ENCODE measurements at regions not wholly inside any gene's neighbourhood (a gene's known extent, or its start where the extent isn't known, plus 50 kb on each side); places are given as distances from the start of the nearest gene placed in this dataset.
"Not testable (repeated sequence)": the region's sequence is repeated elsewhere in the genome, so short reads cannot be mapped to it uniquely, and the experiment has no call there.

DNA sequence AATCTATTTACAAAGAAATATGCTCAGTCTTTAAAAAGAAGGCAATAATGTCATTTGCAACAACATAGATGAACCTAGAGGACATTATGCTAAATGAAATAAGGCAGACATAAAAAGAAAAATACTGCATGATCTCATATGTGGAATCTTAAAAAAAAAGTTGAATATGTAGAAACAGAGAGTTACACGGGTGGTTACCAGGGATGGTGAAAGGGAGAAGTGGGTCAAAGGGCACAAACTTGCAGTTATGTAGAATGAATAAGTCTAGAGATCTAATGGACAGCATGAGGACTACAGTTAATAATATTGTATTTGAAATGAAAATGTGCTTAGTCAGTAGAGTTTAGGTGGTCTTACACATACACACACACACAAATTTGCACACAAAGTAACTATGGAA is 88.2 kb upstream of the CCDC71L start:
- DNase-seq, result peak in 2 of 4 experiments; percentile 24 to 25

DNA sequence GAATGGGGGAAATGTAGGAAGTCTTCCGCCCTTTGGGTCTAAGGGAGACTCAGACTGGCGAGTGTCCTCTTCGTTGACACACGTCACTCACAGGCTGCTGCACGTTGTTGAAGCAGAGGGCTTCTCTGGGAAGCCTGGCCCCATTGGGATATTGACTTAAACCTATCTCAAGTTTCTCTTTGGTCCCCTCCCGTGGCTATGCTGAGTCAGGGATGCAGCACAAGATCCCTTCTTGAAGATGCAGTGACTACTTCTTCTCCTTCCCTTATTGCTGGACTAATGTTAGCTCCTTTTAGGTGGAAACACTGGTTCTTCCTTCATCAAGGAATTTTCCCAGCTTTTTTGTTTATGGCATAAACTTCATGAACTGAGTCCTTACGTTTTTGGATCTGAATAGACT is 89.8 kb upstream of the CCDC71L start:
- DNase-seq, result no peak

DNA sequence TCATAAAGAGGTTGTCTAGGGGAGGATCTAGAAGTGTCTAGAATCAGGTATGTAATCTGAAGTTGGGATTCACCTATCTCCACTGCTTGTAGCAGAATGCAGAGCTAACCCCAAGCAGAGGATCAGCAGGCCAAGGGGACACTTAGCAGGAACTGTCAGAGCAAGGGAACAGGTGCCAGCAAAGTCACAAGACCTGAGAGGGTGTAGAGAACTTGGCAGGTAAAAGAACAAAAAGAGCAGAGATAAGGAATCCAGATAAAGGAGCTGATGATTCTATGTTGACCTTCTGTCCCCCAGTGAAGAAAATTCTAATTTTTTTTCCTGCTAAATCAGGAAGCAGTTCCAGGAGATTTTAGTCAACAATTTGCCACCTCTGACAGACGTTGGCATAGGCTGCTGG is 91.4 kb upstream of the CCDC71L start:
- no peak for DNase-seq

DNA sequence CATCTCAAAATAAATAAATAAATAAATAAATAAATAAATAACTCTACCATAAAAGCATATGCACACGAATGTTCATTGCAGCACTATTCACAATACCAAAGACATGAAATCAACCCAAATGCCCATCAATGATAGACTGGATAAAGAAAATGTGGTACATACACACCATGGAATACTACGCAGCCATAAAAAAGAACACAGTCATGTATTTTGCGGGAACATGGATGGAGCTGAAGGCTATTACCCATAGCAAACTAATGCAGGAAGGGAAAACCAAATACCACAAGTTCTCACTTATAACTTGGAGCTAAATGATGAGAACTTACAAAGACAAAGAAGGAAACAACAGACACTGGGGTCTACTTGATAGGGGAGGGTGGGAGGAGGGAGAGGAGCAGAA is 94.1 kb upstream of the CCDC71L start:
- not testable (repeated sequence) for DNase-seq

DNA sequence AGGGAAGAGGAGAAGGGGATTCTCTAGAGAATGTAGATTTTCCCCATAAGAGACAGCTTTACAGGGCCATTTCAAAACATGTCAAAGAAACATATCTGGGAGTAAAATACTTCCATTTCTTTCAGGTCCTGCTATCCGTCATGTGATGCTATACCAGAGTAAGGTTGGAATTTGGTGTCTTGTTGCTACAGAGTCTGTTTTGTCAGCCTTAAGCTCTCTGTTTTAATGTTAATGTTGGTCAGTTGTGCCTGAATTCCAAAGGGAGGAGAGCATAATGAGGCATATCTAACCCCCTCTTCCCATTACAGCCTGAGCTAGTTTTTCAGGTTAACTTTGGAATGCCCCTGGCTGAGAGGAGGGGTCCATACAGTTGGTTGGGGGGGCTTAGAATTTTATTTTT is 94.7 kb upstream of the CCDC71L start:
- DNase-seq, result no peak

DNA sequence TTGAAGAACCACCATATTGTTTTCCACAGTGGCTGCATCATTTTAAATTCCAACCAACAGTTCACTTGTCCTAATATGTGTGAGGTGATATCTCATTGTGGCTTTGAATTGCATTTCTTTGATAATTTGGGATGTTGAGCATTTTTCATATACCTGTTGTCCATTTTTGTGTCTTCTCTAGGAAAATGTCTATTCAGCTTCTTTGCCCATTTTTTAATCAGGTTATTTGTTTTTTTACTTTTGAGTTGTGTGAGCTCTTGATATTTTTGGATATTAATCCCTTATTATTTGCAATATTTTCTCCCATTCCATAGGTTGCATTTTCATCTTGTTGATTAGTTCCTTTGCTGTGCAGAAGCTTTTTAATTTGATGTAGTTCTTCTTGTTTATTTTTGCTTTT is 95.1 kb upstream of the CCDC71L start:
- DNase-seq, result no peak

DNA sequence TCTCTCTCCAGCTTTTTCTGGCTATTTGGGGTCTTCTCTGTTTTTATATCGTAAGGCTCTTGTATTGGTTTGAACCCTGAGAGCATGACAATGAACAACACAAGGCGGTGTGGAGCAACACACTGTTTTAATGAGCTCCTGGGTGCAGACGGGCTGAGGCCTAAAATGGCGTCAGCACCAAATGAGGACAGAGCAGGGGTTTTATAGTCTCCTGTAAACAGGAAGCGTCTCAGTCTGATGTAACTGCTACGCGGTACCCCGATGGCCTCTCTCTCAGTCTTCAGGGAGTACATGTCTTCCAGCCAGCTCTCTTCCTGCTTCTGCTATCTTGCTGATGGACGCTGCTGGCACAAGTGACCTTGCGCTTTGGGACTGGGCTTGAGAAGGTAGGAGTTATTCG is 95.9 kb upstream of the CCDC71L start:
- DNase-seq, result no peak

DNA sequence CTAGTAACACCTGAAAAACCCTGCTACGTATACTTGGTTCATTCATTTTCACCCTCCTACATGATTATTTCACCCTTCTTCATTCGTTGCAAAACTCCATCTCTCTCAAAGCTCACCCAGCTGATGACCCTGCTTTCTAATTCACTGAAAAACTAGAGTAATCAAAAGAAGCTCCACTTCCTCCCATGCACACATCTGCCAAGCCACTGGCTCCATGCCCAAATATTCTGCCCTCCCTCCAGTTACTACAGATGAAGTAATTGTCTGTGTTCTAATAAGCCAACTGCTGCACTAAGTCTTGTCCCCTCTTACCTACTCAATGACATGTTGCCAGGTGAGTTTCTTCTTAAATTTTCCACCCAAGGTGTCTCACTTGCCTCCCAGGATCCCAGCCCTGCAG is 96.9 kb upstream of the CCDC71L start:
- peak; percentile 75 to 83 (median 81) for DNase-seq

DNA sequence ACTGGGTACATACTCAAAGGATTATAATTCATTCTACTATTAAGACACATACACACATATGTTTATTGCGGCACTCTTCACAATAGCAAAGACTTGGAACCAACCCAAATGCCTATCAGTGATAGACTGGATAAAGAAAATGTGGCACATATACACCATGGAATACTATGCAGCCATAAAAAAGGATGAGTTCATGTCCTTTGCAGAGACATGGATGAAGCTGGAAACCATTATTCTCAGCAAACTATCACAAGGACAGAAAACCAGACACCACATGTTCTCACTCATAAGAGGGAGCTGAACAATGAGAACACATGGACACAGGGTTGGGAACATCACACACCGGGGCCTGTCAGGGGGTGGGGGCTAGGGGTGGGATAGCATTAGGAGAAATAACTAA is 101.9 kb upstream of the CCDC71L start:
- not testable (repeated sequence) for DNase-seq

DNA sequence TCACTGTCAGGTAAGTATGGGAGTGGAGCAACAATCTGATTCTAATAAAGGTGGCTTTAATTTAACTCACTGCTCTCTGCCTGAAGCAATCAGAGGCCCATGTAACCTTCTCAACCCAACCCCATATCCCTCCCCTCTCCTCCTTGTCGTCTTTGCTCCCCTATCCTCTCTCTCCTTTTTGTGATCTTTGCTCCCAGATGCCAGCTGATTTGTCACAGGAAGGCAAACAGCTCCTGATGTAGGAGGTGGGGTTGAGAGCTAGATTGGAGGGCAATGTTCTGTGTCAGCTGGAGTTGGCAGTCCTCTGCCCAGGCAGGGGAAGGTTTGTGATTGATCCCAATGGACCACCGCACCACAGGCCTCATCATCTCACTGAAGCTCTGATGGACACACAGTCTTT is 101.4 kb upstream of the PIK3CG start:
- DNase-seq, result no peak

DNA sequence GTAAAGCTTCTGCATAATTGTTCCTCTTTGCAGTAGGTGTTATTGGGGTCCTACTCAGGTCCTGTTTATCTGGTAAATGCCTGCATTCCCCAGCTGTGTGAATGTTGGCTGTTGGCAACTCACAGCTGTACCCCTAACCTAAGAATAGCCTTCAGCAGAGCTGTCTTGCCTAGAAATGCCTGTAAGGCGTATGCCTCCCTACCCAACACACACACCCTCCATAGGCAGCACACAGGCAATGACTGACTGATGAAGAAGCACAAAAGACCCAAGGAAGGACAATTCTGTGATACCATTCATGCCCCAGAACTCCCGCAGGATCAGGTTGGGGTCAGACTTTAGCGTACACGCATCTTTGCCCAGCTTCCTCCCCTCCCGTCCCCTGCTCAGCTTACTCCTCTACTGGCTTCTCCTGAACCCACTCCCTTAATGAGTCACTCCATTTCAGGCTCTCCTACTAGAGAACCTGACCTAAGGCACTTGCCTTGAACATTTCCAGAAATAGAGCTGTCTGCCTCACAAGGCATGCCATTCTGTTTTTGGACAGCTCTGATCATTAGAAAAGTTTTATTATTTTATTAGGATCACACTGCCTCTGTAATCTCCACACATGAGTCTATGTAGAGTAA is 99.2 kb upstream of the PIK3CG start:
- no peak for DNase-seq

DNA sequence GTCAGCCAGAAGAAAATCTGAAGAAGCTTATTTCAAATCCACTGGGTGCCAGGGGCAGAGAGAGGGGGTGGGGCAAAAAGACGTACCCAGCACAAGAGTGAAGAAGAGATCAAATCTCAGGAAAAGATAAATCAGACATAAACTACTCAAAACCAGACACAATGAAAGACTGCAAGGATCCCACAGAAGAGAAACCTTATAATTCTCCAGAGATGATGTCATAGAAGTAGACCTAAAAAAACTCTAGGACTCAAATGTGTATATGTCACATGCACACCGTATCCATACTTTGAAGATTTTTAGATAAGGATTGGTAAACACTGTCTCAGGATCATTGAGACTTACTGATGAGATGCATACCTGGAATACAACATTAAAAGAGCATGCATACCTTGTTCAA is 98.5 kb upstream of the PIK3CG start:
- DNase-seq, result no peak

DNA sequence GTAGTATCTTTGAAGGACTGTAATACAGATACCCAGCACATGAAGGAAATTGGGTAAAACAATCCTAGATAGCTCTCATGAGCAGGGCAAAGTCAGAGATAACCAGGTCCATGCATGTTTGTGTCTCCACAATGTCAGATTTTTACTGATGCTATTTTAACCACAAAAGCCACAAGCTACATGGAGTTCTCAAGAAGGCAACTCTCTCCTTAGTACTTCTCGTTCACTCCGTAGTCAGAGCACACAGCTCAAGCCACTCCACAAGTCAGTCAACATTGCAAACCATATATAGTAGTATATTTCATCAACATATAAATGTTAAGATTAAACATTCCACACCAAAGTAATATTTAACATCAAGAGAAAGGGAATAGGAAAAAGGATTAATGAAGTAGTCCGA is 98.0 kb upstream of the PIK3CG start:
- no peak for DNase-seq

DNA sequence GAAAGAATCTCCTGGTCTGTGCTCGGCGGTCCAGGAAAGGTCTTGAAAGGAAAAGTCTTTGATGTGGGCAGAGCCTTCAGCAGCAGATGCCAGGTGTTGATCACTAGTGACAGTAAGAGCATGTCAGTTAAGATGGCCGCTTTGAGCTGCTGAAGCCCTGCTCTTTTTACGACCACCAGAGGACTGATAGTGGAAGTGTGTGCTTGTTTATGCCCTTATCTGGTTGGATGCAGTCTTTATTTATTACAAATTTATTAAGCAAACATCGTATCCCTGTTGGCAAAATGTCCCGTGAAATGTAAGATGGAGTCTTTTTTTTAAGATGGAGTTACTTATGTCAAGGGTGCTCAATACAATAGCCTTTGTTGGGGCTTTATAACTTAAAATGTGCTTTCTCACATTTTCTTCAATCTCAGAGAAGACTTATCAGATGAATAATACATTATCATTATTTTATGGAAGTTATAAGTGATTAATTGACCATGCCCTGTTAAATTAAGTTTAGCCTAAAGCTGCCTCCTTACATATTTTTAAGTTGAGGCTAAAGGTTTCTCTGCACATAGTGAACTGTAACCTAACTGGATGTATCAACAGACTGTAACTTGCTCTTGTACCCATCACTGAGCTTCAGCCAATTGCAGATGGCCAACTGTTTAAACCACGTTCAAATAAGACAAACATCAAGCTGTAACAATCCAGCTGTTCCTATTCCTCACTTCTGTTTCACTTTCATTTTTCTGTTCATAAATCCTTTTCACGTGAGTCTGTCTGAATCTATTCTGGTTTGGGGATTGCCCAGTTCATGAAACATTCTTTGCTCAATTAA is 97.4 kb upstream of the PIK3CG start:
- DNase-seq, result peak in 2 of 4 experiments; percentile 29 to 50

DNA sequence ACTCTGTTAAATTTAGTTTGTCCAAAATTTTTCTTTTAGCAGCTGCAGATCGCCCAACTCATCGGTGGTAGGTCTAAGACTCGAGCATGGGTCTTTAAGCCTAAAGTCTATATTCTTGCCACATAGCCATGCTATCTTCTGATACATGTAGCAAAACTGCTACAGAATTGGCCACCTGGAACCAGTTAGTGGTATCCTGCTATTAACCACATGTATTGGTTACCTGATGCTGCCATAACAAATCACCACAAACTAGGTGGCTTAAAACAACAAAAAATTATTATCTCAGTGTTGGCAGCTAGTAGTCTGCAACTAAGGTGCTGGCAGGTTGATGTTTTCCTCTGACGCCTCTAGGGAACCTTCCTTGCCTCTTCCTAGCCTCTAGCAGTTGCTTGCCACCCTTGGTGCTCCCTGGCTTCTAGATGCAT is 96.7 kb upstream of the PIK3CG start:
- no peak for DNase-seq

DNA sequence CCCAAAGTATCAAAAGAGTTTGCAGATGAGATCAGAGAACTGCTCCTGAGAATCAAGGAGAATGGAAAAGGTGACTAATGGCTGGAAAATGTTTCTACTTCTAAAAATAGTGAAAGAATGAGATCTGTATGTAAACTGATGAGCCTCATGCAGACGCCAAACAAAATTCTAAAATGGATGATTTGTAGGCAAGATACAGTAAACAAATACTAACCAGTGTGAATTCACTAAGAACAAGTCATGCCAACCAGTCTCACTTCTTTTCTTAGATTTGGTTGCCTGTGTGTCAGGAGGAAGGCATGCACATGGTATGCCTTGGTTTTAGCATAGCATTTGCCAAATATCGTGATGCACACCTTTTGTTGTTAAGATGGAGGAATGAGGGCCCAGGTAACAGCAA is 94.9 kb upstream of the PIK3CG start:
- no peak for DNase-seq

DNA sequence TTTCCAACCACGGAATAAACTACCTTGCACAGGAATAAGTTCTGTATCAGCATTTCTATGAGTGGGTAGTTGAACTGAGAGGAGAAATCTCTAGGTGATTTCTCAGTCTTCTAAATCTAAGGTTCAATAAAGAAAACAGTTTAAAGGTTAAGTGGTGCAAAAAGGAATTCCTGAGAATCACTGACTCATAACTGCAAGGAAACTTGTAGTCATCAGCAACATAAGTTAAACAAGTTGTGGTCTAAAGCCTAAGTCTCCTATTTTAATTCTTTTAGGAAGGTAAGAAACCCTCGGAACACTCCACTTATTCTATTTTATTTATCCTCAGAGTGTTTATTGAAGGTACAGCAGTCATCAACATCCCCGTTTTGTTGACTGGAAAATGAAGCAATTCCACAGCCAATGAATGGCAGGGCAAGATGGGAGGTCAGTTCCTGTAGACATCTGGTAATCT is 92.4 kb upstream of the PIK3CG start:
- DNase-seq, result no peak

DNA sequence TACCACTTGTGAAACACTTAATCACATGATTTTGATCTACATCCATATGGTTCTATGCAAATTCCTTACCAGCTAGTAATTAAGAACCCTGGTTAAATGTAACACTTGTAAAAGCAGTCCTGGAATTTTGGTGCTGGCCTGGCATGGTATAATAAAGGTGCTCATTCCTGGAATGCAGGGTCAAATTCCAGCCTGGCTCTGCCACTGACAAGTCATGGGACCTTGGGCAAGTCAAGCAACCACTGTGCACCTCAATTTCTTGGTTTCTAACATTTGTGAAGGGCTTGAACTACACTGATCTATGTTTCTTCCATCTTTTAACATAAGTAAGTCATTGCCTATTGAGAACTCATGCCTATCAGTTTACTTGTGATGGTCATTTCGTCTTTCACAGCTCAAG is 91.9 kb upstream of the PIK3CG start:
- DNase-seq, result no peak

DNA sequence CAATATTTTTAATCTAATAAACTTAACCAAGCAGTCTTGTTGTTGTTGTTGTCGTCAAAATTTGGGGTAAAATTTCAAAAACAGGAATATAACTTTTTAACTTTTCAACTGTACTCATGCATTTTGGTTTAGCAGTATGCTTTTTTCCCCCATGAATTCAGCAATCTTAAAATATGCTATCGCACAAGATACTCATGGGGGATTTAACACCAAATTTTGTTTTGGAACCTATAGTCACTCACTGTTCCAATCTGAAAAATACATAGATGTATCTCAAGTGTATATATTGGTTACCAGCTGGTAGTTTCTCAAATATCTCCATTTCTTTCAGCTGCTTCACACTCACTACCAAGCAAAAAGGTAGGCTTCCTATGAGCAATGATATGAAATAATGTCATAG is 91.4 kb upstream of the PIK3CG start:
- no peak for DNase-seq

DNA sequence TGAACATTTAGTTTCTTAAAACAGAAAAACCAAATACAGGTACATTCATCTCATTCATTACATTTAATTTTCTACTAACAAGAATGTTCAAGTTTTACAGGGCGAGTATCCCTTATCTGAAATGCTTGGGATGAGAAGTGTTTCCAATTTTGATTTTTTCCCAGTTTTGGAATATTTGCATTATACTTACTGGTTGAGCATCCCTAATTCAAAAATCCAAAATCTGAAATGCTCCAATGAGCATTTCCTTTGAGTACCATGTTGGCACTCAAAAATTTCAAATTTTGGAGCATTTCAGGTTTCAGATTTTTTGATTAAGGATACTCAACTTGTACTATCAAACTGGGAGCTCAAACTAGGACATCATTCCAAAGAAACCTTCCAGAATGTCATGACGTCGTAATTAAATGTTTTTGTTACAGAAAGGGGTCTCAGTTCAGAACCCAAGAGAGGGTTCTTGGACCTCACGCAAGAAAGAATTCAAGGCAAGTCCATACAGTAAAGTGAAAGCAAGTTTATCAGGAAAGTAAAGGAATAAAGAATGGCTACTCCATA is 90.8 kb upstream of the PIK3CG start:
- no peak for DNase-seq

DNA sequence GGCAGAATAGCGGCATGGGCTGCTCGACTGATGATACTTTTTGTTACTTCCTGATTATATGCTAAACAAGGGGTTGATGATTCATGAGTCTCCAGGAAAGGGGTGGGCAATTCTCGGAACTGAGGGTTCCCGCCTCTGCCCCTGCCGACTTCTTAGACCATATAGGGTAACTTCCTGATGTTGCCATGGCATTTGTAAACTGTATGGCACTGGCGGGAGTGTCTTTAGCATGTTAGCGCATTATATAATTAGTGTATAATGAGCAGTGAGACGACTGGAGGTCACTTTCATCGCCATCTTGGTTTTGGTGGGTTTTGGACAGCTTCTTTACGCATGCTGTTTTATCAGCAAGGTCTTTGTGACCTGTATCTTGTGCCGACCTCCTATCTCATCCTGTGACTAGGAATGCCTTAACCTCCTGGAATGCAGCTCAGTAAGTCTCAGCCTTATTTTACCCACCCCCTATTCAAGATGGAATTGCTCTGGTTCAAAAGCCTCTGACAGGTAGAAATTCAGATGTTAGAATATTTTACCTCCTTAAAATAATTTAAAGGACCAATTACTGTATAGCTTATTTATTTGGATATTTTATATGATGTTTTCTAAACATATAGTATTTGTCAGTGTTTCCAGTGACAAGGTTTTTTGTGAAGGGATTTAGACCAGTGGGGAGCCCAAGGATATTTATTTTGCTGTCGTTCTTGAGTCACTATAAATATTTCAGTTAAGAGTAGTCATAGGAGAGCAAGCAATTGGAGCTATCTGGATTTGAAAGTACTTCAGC is 90.1 kb upstream of the PIK3CG start:
- peak in 3 of 4 experiments; percentile 37 to 46 (median 43) for DNase-seq

DNA sequence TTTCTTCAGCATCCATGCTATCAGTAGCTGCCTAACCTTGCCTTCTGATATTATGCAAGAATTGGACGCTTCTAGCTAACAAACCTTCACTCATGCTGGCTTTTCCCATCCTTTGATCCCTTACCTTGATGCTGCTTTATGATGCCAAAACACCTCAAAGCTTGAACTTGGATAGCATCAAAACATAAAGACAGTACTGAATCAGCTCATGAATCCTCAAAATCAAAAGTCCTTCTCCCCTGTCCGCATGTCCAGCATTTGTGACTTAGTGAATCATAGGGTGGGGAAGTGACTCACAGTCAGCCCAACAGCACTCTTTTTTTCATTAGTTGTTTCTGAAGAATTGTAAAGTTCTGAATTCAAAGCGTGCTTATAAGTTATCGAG is 89.5 kb upstream of the PIK3CG start:
- peak; percentile 34 to 72 (median 64) for DNase-seq

DNA sequence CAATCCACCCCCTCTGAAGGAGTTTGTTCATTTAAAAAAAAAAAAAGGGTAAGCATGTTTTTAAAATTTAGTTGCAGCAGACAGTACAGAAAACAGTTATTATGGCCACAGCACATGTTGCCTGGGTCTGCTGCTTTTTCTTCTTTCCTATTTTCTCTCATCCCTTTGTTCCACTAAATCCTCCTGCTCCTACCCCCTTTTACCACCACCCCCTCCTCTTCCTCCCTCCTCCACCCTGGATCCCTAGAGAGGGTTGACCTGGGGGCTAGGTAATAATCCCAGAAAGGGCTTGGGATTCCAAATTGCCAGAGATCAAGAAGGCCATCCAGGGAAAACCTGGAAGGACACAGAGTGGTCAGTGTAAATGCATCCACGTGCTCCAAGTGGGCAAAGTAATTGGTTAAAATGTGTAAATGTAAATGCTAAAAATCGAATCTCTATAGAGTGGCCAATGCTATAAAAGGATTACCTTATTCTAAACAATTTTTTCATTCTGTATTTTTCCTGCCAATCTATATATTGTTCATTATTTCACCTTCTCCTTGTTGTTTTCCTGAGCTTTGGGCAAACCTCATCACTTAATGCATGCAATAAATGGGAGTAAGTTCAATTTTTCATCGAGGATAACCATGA is 89.0 kb upstream of the PIK3CG start:
- DNase-seq, result no peak
